IMR-90 (cell line): ENCODE measurements at regions not wholly inside any gene's neighbourhood (a gene's known extent, or its start where the extent isn't known, plus 50 kb on each side); places are given as distances from the start of the nearest gene placed in this dataset.

Experiments
- ATAC-seq: fragments of 200-7000 bp; cut with Tn5 transposase; 2 replicates; pipeline ENCODE4 v1.9.1; 2020; ENCODE audit warnings: low read depth, mild to moderate bottlenecking, moderate library complexity
- BruUV-seq: library from RNA; stranded (reverse); fragments of 400-500 nt; replicated peaks from 2 replicates; lab custom pipeline; 2021; lab: Mats Ljungman, UMichigan
- CTCF ChIA-PET: fragments of 300-600 bp; formaldehyde crosslinking; extraction: SDS; loops from one replicate; lab custom pipeline; 2021; ENCODE audit warnings: antibody characterized with exemption; lab: Yijun Ruan, JAX
- POLR2A ChIA-PET: fragments of 300-600 bp; sonication (Branson Sonifier 250); formaldehyde crosslinking; loops from one replicate; lab custom pipeline; 2022; ENCODE audit warnings: antibody characterized with exemption; ENCODE audit not compliant: unreplicated experiment; lab: Charles Lee
- DNase-seq: peaks from one replicate; pipeline ENCODE4 v3.0.0; 2013
- H2AFZ ChIP-seq: replicated peaks from 2 replicates; pipeline ENCODE3; 2013; ENCODE audit warnings: low read length, mild to moderate bottlenecking; ENCODE audit not compliant: poor library complexity
- H2AK5ac ChIP-seq: 2 replicates; pipeline ENCODE4 v1.6.1; 2013; ENCODE audit warnings: low read depth, low read length, inconsistent platforms
- H2AK9ac ChIP-seq: replicated peaks from 2 replicates; pipeline ENCODE3; 2013; ENCODE audit warnings: mild to moderate bottlenecking, low read depth, low read length, moderate library complexity; ENCODE audit not compliant: poor library complexity
- H2BK120ac ChIP-seq: 2 replicates; pipeline ENCODE4 v1.6.1; 2013; ENCODE audit warnings: low read depth, low read length, inconsistent platforms
- H2BK15ac ChIP-seq: 3 replicates; pipeline ENCODE4 v1.6.1; 2013; ENCODE audit warnings: low read depth, low read length, inconsistent platforms
- H2BK20ac ChIP-seq: 2 replicates; pipeline ENCODE4 v1.6.1; 2013; ENCODE audit warnings: low read depth, mild to moderate bottlenecking, inconsistent platforms, low read length, moderate library complexity
- H2BK5ac ChIP-seq: 2 replicates; pipeline ENCODE4 v1.6.1; 2013; ENCODE audit warnings: mild to moderate bottlenecking, low read depth, low read length, inconsistent platforms; ENCODE audit not compliant: poor library complexity, severe bottlenecking
- H3K14ac ChIP-seq: replicated peaks from 2 replicates; pipeline ENCODE4 v1.6.1; 2013; ENCODE audit warnings: low read depth, low read length, inconsistent platforms
- H3K18ac ChIP-seq: 2 replicates; pipeline ENCODE4 v1.6.1; 2013; ENCODE audit warnings: low read depth, low read length, control low read depth
- H3K23ac ChIP-seq: 2 replicates; pipeline ENCODE4 v1.6.1; 2013; ENCODE audit warnings: low read depth, low read length, inconsistent platforms
- H3K27ac ChIP-seq: 2 replicates; pipeline ENCODE4 v1.5.1; 2013; ENCODE audit warnings: mild to moderate bottlenecking, control low read depth, low read length; ENCODE audit not compliant: insufficient read depth
- H3K27me3 ChIP-seq: 2 replicates; pipeline ENCODE4 v1.6.1; 2013; ENCODE audit warnings: low read length; ENCODE audit not compliant: control insufficient read depth, insufficient read depth
- H3K36me3 ChIP-seq: 2 replicates; pipeline ENCODE4 v1.6.1; 2013; ENCODE audit warnings: low read length, mixed read lengths; ENCODE audit not compliant: control insufficient read depth, insufficient read depth
- H3K4ac ChIP-seq: 2 replicates; pipeline ENCODE4 v1.6.1; 2013; ENCODE audit warnings: low read depth, low read length, inconsistent platforms
- H3K4me1 ChIP-seq: 2 replicates; pipeline ENCODE4 v1.6.1; 2013; ENCODE audit warnings: low read length, mixed read lengths; ENCODE audit not compliant: control insufficient read depth, insufficient read depth
- H3K4me2 ChIP-seq: 2 replicates; pipeline ENCODE4 v1.6.1; 2013; ENCODE audit warnings: low read depth, mild to moderate bottlenecking, control low read depth, low read length, moderate library complexity
- H3K4me3 ChIP-seq: 2 replicates; pipeline ENCODE4 v1.5.1; 2013; ENCODE audit warnings: low read depth, mild to moderate bottlenecking, control low read depth, low read length, moderate library complexity; ENCODE audit not compliant: insufficient read depth
- H3K56ac ChIP-seq: 2 replicates; pipeline ENCODE4 v1.6.1; 2013; ENCODE audit warnings: low read length, inconsistent platforms; ENCODE audit not compliant: insufficient read depth; ENCODE audit errors: extremely low read depth
- H3K79me1 ChIP-seq, 2 experiments: 2 replicates each; pipeline ENCODE4 v1.6.1; 2013; ENCODE audit warnings: low read length in 2 of 2, inconsistent platforms in 1 of 2, low read depth in 1 of 2
- H3K9ac ChIP-seq: 2 replicates; pipeline ENCODE4 v1.6.1; 2013; ENCODE audit warnings: low read depth, low read length, control low read depth
- H3K9me1 ChIP-seq: 2 replicates; pipeline ENCODE4 v1.6.1; 2013; ENCODE audit warnings: low read length, inconsistent platforms; ENCODE audit not compliant: insufficient read depth
- H3K9me3 ChIP-seq: 2 replicates; pipeline ENCODE4 v1.6.1; 2013; ENCODE audit warnings: low read length; ENCODE audit not compliant: control insufficient read depth, insufficient read depth
- H4K20me1 ChIP-seq: 2 replicates; pipeline ENCODE4 v1.6.1; 2013; ENCODE audit warnings: low read length, inconsistent platforms; ENCODE audit not compliant: insufficient read depth
- H4K5ac ChIP-seq: 2 replicates; pipeline ENCODE4 v1.6.1; 2013; ENCODE audit warnings: mild to moderate bottlenecking, low read depth, low read length, control low read depth
- H4K8ac ChIP-seq, 2 experiments: 2 replicates each; pipeline ENCODE4 v1.6.1; 2013; ENCODE audit warnings: low read depth in 2 of 2, low read length in 2 of 2, control low read depth in 1 of 2, inconsistent platforms in 1 of 2
- H4K91ac ChIP-seq: 2 replicates; pipeline ENCODE4 v1.6.1; 2013; ENCODE audit warnings: low read depth, low read length, inconsistent platforms; ENCODE audit not compliant: insufficient read depth
- BHLHE40 ChIP-seq: fragments of 150-350 bp; IDR thresholded peaks from 2 replicates; pipeline ENCODE4 v1.6.1; 2016; ENCODE audit warnings: mild to moderate bottlenecking, low read depth, low read length
- CEBPB ChIP-seq: IDR thresholded peaks from 2 replicates; pipeline ENCODE4 v1.6.1; 2012; ENCODE audit warnings: low read depth, low read length, improper control_type of control experiment
- CHD1 ChIP-seq: IDR thresholded peaks from 2 replicates; pipeline ENCODE4 v1.6.1; 2012; ENCODE audit warnings: low read depth, low read length, improper control_type of control experiment
- CTCF ChIP-seq: conservative IDR thresholded peaks from 2 replicates; pipeline ENCODE4 v1.5.1; 2012; ENCODE audit warnings: mild to moderate bottlenecking, low read depth, low read length, improper control_type of control experiment
- ELK1 ChIP-seq: fragments of 150-350 bp; IDR thresholded peaks from 2 replicates; pipeline ENCODE4 v1.6.1; 2016; ENCODE audit warnings: low read depth, mild to moderate bottlenecking, low read length, moderate library complexity, borderline replicate concordance
- FOS ChIP-seq: fragments of 150-350 bp; IDR thresholded peaks from 2 replicates; pipeline ENCODE4 v1.6.1; 2016; ENCODE audit warnings: low read depth, low read length
- MAFK ChIP-seq: IDR thresholded peaks from 2 replicates; pipeline ENCODE4 v1.6.1; 2012; ENCODE audit warnings: low read depth, low read length, improper control_type of control experiment
- MAZ ChIP-seq: IDR thresholded peaks from 2 replicates; pipeline ENCODE4 v1.6.1; 2012; ENCODE audit warnings: low read depth, mild to moderate bottlenecking, low read length, improper control_type of control experiment, moderate library complexity, borderline replicate concordance
- MXI1 ChIP-seq: IDR thresholded peaks from 2 replicates; pipeline ENCODE4 v1.6.1; 2012; ENCODE audit warnings: low read depth, mild to moderate bottlenecking, low read length, moderate library complexity, borderline replicate concordance
- NFE2L2 ChIP-seq: fragments of 150-350 bp; IDR thresholded peaks from 2 replicates; pipeline ENCODE4 v1.6.1; 2016; ENCODE audit warnings: low read depth, mild to moderate bottlenecking, low read length
- POLR2A ChIP-seq: IDR thresholded peaks from 2 replicates; pipeline ENCODE4 v1.6.1; 2012; ENCODE audit warnings: mild to moderate bottlenecking, low read depth, low read length
- RCOR1 ChIP-seq: IDR thresholded peaks from 2 replicates; pipeline ENCODE4 v1.6.1; 2012; ENCODE audit warnings: mild to moderate bottlenecking, low read length, improper control_type of control experiment; ENCODE audit not compliant: insufficient replicate concordance
- RFX5 ChIP-seq: IDR thresholded peaks from 2 replicates; pipeline ENCODE4 v1.8.0; 2012; ENCODE audit warnings: low read depth, mild to moderate bottlenecking, low read length, moderate library complexity
- SMC3 ChIP-seq: fragments of 150-350 bp; IDR thresholded peaks from 2 replicates; pipeline ENCODE4 v1.6.1; 2016; ENCODE audit warnings: low read depth, mild to moderate bottlenecking, antibody characterized with exemption, low read length, moderate library complexity
- USF2 ChIP-seq: fragments of 150-350 bp; IDR thresholded peaks from 2 replicates; pipeline ENCODE4 v1.6.1; 2017; ENCODE audit warnings: mild to moderate bottlenecking, antibody characterized with exemption, low read length, low read depth
- WGBS, 2 experiments: methylation state at CpG; one replicate each; pipeline versions ENCODE4 v1.1.5 to v1.1.7; 2013; ENCODE audit warnings: missing lambda C conversion rate in 2 of 2; ENCODE audit not compliant: insufficient read length in 1 of 2; ENCODE audit errors: extremely low coverage in 2 of 2; 5-methylcytosine and 5-hydroxymethylcytosine counted together
- dilution Hi-C: fragments of 300-500 bp; cut with HindIII; formaldehyde crosslinking; loops from one replicate; pipeline ENCODE4 v1.14.3; 2018; ENCODE audit warnings: low sequenced_read_pairs; ENCODE audit not compliant: unreplicated experiment
- in situ Hi-C: fragments of 300-500 bp; cut with MboI; formaldehyde crosslinking; loops from 3 replicates; pipeline ENCODE4 v1.14.3; 2019; ENCODE audit warnings: low sequenced_read_pairs, inconsistent platforms, mixed read lengths
- intact Hi-C: fragments of 100-400 bp; cut with micrococcal nuclease; formaldehyde crosslinking; loops from 2 replicates; pipeline ENCODE4 v1.10.0; 2022

- H2AFZ ChIP-seq, result no peak overlapping the region
These were observed 668.1 kb downstream of the RAPGEF2 start for GRCh38 chr4:159770969-159771368.

More at GRCh38 chr4:159770969-159771368, 668.1 kb downstream of the RAPGEF2 start:
- Histone ChIP-seq H3K4me2 (no peak overlapping the region), H2BK15ac (no peak overlapping the region), H2BK120ac (no peak overlapping the region), H3K18ac (no peak overlapping the region), H3K14ac (no peak overlapping the region), H3K79me1 (no peaks in the 10 kb centered on the region), H4K20me1 (no peaks in the 10 kb centered on the region), H2AK5ac (no peak overlapping the region), H2AK9ac (no peak overlapping the region), H3K9me1 (no peaks in the 10 kb centered on the region), H3K4ac (no peak overlapping the region), H4K91ac (no peak overlapping the region), H4K8ac (no peak overlapping the region), H3K27me3 (no peaks in the 10 kb centered on the region), H3K4me3 (no peak overlapping the region), H3K56ac (no peak overlapping the region), H3K36me3 (no peaks in the 10 kb centered on the region), H3K9me3 (0 out of 2 replicates have a peak, but pooled peaks cover 2% of the 10 kb centered on the region), H3K27ac (no peak overlapping the region), H2BK20ac (no peak overlapping the region), H3K9ac (no peak overlapping the region), H2BK5ac (no peak overlapping the region), H3K4me1 (no peaks in the 10 kb centered on the region), H3K23ac (no peak overlapping the region), H4K5ac (no peak overlapping the region)
- ChIA-PET POLR2A (no interaction called here), CTCF (no interaction called here)
- in situ Hi-C loops, result no loop called here
- no TSS peak for BruUV-seq
- WGBS, 2 experiments, result no CpG with 5 or more reads among the region's 3 CpGs
- TF ChIP-seq RCOR1 (no peak), SMC3 (no peak), MAZ (no peak), CTCF (no peak), NFE2L2 (no peak), RFX5 (no peak), CHD1 (no peak), POLR2A (no peak), ELK1 (no peak), CEBPB (no peak), USF2 (no peak), FOS (no peak), BHLHE40 (no peak), MAFK (no peak), MXI1 (no peak)
- DNase-seq, result no peak
- ATAC-seq, result no peak
- dilution Hi-C loops, result no loop called here
- intact Hi-C loops, result no loop called here
